MM.1S (cell line): ENCODE measurements at regions not wholly inside any gene's neighbourhood (a gene's known extent, or its start where the extent isn't known, plus 50 kb on each side); places are given as distances from the start of the nearest gene placed in this dataset.

Experiments used
- DNase-seq: peaks from one replicate; pipeline ENCODE4 v3.0.0-alpha.2; 2015
- H2AFZ ChIP-seq: fragments of 300-600 bp; sonication (generic); 2 replicates; pipeline ENCODE4 v1.6.0; 2016; ENCODE audit warnings: antibody characterized with exemption, low read length
- H3F3A ChIP-seq: fragments of 300-600 bp; sonication (generic); 2 replicates; pipeline ENCODE4 v1.6.1; 2016; ENCODE audit warnings: mild to moderate bottlenecking, antibody characterized with exemption, low read length, moderate library complexity, mixed read lengths; ENCODE audit not compliant: insufficient read depth
- H3K27ac ChIP-seq: fragments of 300-600 bp; sonication (generic); 2 replicates; pipeline ENCODE4 v1.5.1; 2016; ENCODE audit warnings: mild to moderate bottlenecking, low read length
- H3K27me3 ChIP-seq: fragments of 300-600 bp; sonication (generic); replicated peaks from 2 replicates; pipeline ENCODE4 v1.6.0; 2016; ENCODE audit warnings: low read length; ENCODE audit not compliant: insufficient read depth
- H3K36me3 ChIP-seq: fragments of 300-600 bp; sonication (generic); replicated peaks from 2 replicates; pipeline ENCODE4 v1.6.1; 2016; ENCODE audit warnings: mild to moderate bottlenecking, low read length, mixed read lengths; ENCODE audit not compliant: insufficient read depth
- H3K4me1 ChIP-seq: fragments of 300-600 bp; sonication (generic); 2 replicates; pipeline ENCODE4 v1.6.1; 2016; ENCODE audit warnings: low read length, mixed read lengths
- H3K4me2 ChIP-seq: fragments of 300-600 bp; sonication (generic); 2 replicates; pipeline ENCODE4 v1.6.0; 2016; ENCODE audit warnings: low read depth, low read length
- H3K4me3 ChIP-seq: fragments of 300-600 bp; sonication (generic); 2 replicates; pipeline ENCODE4 v1.5.1; 2016; ENCODE audit warnings: low read length, mixed read lengths
- H3K79me2 ChIP-seq: fragments of 300-600 bp; sonication (generic); 2 replicates; pipeline ENCODE4 v1.6.1; 2016; ENCODE audit warnings: mixed run types, low read length, mixed read lengths
- H3K9ac ChIP-seq: fragments of 300-600 bp; sonication (generic); 2 replicates; pipeline ENCODE4 v1.6.1; 2016; ENCODE audit warnings: low read length, mixed read lengths
- H3K9me2 ChIP-seq: fragments of 300-600 bp; sonication (generic); replicated peaks from 2 replicates; pipeline ENCODE4 v1.6.1; 2016; ENCODE audit warnings: mild to moderate bottlenecking, low read length, mixed read lengths; ENCODE audit not compliant: insufficient read depth
- H3K9me3 ChIP-seq: fragments of 300-600 bp; sonication (generic); replicated peaks from 2 replicates; pipeline ENCODE4 v1.6.1; 2016; ENCODE audit warnings: mild to moderate bottlenecking, low read length, mixed read lengths; ENCODE audit not compliant: insufficient read depth
- H4K20me1 ChIP-seq: fragments of 300-600 bp; sonication (generic); 2 replicates; pipeline ENCODE4 v1.6.1; 2016; ENCODE audit warnings: mild to moderate bottlenecking, low read length, moderate library complexity, mixed read lengths; ENCODE audit not compliant: insufficient read depth
- EZH2 ChIP-seq: fragments of 300-600 bp; sonication (generic); optimal IDR thresholded peaks from 2 replicates; pipeline ENCODE3; 2017; ENCODE audit warnings: low read depth, mild to moderate bottlenecking, antibody characterized with exemption, low read length, mixed read lengths
- EZH2phosphoT487 ChIP-seq: fragments of 300-600 bp; sonication (generic); IDR thresholded peaks from 2 replicates; pipeline ENCODE4 v1.6.1; 2018; ENCODE audit warnings: antibody characterized with exemption, low read length
- TF ChIP-seq, protein P1 (sequence below): fragments of 300-600 bp; sonication (generic); IDR thresholded peaks from 2 replicates; pipeline ENCODE4 v1.5.1; 2016; ENCODE audit warnings: antibody characterized with exemption, low read length, mixed read lengths

DNA sequence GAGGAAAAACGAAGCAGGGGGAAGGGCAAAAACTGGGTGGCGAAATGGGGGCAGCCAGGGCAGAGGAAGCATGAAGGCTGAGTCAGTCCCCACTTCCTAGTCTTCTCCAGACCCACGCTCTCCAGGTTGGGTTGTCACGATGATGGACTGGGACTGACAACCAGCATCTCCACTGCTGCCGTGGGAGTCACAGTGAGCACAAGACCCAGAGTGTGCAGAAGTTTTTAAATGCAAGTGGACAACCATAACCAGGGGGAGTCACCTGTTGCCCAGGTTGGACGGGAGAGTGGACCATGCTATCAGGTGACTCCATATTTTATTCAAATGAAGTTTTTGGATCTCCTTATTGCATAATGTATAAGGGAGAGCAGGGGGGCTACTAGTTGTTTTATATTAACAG lies 511.4 kb upstream of the ZFP42 start:
- no peak for DNase-seq
- no peaks in the 10 kb centered on the region for H3K9me3 ChIP-seq
- no peaks in the 10 kb centered on the region for H4K20me1 ChIP-seq
- H3K27ac ChIP-seq: no peak overlapping the region
- H2AFZ ChIP-seq: no peak overlapping the region
- no peaks in the 10 kb centered on the region for H3K79me2 ChIP-seq
- no peaks in the 10 kb centered on the region for H3K36me3 ChIP-seq
- no peak overlapping the region for H3K4me2 ChIP-seq
- H3F3A ChIP-seq: no peaks in the 10 kb centered on the region
- TF ChIP-seq EZH2phosphoT487 (no peak), EZH2 (no peak)
- TF ChIP-seq, protein P1, sequence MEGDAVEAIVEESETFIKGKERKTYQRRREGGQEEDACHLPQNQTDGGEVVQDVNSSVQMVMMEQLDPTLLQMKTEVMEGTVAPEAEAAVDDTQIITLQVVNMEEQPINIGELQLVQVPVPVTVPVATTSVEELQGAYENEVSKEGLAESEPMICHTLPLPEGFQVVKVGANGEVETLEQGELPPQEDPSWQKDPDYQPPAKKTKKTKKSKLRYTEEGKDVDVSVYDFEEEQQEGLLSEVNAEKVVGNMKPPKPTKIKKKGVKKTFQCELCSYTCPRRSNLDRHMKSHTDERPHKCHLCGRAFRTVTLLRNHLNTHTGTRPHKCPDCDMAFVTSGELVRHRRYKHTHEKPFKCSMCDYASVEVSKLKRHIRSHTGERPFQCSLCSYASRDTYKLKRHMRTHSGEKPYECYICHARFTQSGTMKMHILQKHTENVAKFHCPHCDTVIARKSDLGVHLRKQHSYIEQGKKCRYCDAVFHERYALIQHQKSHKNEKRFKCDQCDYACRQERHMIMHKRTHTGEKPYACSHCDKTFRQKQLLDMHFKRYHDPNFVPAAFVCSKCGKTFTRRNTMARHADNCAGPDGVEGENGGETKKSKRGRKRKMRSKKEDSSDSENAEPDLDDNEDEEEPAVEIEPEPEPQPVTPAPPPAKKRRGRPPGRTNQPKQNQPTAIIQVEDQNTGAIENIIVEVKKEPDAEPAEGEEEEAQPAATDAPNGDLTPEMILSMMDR: no peak
- H3K9me2 ChIP-seq: no peaks in the 10 kb centered on the region
- H3K4me1 ChIP-seq: no peaks in the 10 kb centered on the region
- no peak overlapping the region for H3K9ac ChIP-seq
- no peaks in the 10 kb centered on the region for H3K27me3 ChIP-seq
- H3K4me3 ChIP-seq: no peak overlapping the region

DNA sequence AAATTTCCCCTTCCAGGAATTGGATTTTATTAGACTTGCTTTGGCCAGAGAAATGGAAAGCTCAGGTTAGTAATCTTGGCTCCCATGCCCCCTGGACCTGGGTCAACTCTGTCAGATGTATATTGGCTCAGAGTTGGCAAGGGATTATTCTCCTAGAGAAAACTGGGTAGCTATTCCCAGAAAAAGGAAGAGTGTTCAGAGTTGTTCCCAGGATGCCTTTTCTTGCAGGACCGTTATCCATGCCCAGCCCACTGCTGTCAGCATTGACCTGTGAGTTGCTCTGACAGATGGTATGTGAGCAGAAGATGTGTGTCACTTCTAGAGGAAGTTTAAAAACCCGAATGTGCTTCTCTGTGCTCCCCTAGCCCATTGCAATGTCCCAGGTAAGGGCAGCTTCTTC lies 509.9 kb upstream of the ZFP42 start:
- H3K4me1 ChIP-seq: no peaks in the 10 kb centered on the region
- no peak overlapping the region for H3K27ac ChIP-seq
- TF ChIP-seq, protein P1: no peak
- TF ChIP-seq EZH2phosphoT487 (no peak), EZH2 (no peak)
- no peaks in the 10 kb centered on the region for H3K27me3 ChIP-seq
- H3K36me3 ChIP-seq: no peaks in the 10 kb centered on the region
- H3F3A ChIP-seq: no peaks in the 10 kb centered on the region
- H3K9me2 ChIP-seq: no peaks in the 10 kb centered on the region
- no peak overlapping the region for H2AFZ ChIP-seq
- H3K9me3 ChIP-seq: no peaks in the 10 kb centered on the region
- H4K20me1 ChIP-seq: no peaks in the 10 kb centered on the region
- no peak overlapping the region for H3K4me2 ChIP-seq
- H3K9ac ChIP-seq: no peak overlapping the region
- no peaks in the 10 kb centered on the region for H3K79me2 ChIP-seq
- no peak for DNase-seq
- H3K4me3 ChIP-seq: no peak overlapping the region

DNA sequence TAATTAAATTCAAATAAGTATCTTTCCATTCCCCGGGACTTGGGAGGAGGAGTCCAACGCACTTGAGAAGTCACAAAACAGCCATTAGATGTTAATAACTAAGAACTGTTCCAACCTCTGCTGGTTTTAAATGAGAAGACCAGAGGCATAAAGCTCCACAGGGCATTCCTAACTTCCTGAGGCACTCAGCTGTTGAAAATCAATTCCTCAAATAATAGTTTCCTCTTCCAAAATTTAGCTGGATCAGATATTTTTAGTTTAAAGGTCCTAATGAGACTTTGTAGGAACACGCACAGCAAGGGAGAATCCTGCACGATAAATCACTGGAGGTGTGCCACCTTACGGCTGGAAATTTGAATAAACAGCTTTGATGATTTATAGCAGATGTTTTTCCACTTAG lies 504.3 kb upstream of the ZFP42 start:
- Histone ChIP-seq H3K79me2 (no peaks in the 10 kb centered on the region), H3K4me2 (no peak overlapping the region), H3K4me3 (no peak overlapping the region), H3K27me3 (no peaks in the 10 kb centered on the region), H3K9ac (no peak overlapping the region), H3K36me3 (no peaks in the 10 kb centered on the region), H3K9me2 (no peaks in the 10 kb centered on the region), H3F3A (no peaks in the 10 kb centered on the region), H3K9me3 (no peaks in the 10 kb centered on the region), H4K20me1 (no peaks in the 10 kb centered on the region), H2AFZ (no peak overlapping the region), H3K4me1 (no peaks in the 10 kb centered on the region), H3K27ac (no peak overlapping the region)
- no peak for DNase-seq
- TF ChIP-seq EZH2phosphoT487: no peak

DNA sequence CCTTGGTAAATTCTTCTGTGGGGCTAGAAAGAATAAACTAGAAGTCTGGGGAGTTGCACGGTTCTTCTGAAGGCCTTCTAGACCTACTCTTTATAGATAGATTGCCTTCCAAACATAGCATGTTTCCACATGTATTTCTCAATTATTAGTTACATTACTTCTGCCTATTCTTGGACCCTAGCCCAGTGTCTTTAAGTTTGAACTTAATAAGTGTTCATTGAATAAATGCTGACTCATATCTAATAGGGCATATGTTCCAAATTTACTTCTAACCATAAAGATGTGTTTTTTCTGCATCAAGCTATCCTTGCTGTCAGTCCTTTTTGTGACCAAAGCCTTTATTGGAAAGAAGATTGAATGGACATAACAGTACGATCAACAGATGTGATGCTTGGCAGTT lies 503.6 kb upstream of the ZFP42 start:
- no peaks in the 10 kb centered on the region for H3K4me1 ChIP-seq
- H4K20me1 ChIP-seq: no peaks in the 10 kb centered on the region
- no peak overlapping the region for H3K9ac ChIP-seq
- H3K36me3 ChIP-seq: no peaks in the 10 kb centered on the region
- H3F3A ChIP-seq: no peaks in the 10 kb centered on the region
- DNase-seq: no peak
- H3K9me3 ChIP-seq: no peaks in the 10 kb centered on the region
- no peak overlapping the region for H2AFZ ChIP-seq
- H3K79me2 ChIP-seq: no peaks in the 10 kb centered on the region
- no peaks in the 10 kb centered on the region for H3K9me2 ChIP-seq
- H3K27ac ChIP-seq: no peak overlapping the region
- no peak overlapping the region for H3K4me3 ChIP-seq
- H3K27me3 ChIP-seq: no peaks in the 10 kb centered on the region
- TF ChIP-seq, protein P1: no peak
- no peak for TF ChIP-seq EZH2phosphoT487
- TF ChIP-seq EZH2: no peak
- no peak overlapping the region for H3K4me2 ChIP-seq
